HG02798 (cell line): ENCODE measurements at regions not wholly inside any gene's neighbourhood (a gene's known extent, or its start where the extent isn't known, plus 50 kb on each side); places are given as distances from the start of the nearest gene placed in this dataset.
A peak's percentile ranks its signal among the peaks of the same experiment; 100 is the strongest.
"Not testable (repeated sequence)": the region's sequence is repeated elsewhere in the genome, so short reads cannot be mapped to it uniquely, and the experiment has no call there.

Experiments
- ATAC-seq: cut with Tn5 transposase; IDR thresholded peaks from one replicate; pipeline ENCODE4 v1.9.1; 2021; ENCODE audit warnings: mild to moderate bottlenecking; ENCODE audit not compliant: unreplicated experiment, poor library complexity

- no peak for ATAC-seq
Observed at GRCh38 chr2:142586693-142587580, 290.5 kb upstream of the KYNU start.

- ATAC-seq, result peak; percentile 88
Observed at GRCh38 chr2:142585785-142586184, 291.7 kb upstream of the KYNU start.

- no peak for ATAC-seq
Observed at GRCh38 chr2:142582317-142582716, 295.1 kb upstream of the KYNU start.

- ATAC-seq, result no peak
Observed at GRCh38 chr2:142581491-142581890, 296.0 kb upstream of the KYNU start.

- no peak for ATAC-seq
Observed at GRCh38 chr2:142580691-142581090, 296.8 kb upstream of the KYNU start.

GRCh38 chr2:142575561-142575960 is 301.9 kb upstream of the KYNU start:
- ATAC-seq, result no peak

GRCh38 chr2:142574388-142574787 is 303.1 kb upstream of the KYNU start:
- ATAC-seq, result no peak

- no peak for ATAC-seq
Observed at GRCh38 chr2:142572346-142573132, 304.9 kb upstream of the KYNU start.

- no peak for ATAC-seq
Observed at GRCh38 chr2:142571934-142572333, 305.5 kb upstream of the KYNU start.

GRCh38 chr2:142562900-142563299 is 314.6 kb upstream of the KYNU start:
- no peak for ATAC-seq

- ATAC-seq, result no peak
Observed at GRCh38 chr2:142561656-142562055, 315.8 kb upstream of the KYNU start.

GRCh38 chr2:142557391-142557790 is 320.1 kb upstream of the KYNU start:
- no peak for ATAC-seq

- not testable (repeated sequence) for ATAC-seq
Observed at GRCh38 chr2:142545999-142546398, 331.5 kb upstream of the KYNU start.

- no peak for ATAC-seq
Observed at GRCh38 chr2:142545036-142545435, 332.4 kb upstream of the KYNU start.

GRCh38 chr2:142544173-142544572 is 333.3 kb upstream of the KYNU start:
- no peak for ATAC-seq

- no peak for ATAC-seq
Observed at GRCh38 chr2:142542431-142542910, 335.0 kb upstream of the KYNU start.

- ATAC-seq, result no peak
Observed at GRCh38 chr2:142536966-142537365, 340.5 kb upstream of the KYNU start.

GRCh38 chr2:142536492-142536891 is 341.0 kb upstream of the KYNU start:
- ATAC-seq, result no peak

GRCh38 chr2:142535311-142535710 is 342.2 kb upstream of the KYNU start:
- no peak for ATAC-seq

- ATAC-seq, result no peak
Observed at GRCh38 chr2:142533177-142533576, 344.3 kb upstream of the KYNU start.

GRCh38 chr2:142531377-142531776 is 346.1 kb upstream of the KYNU start:
- no peak for ATAC-seq
